Endothelial cell of umbilical vein (primary cell): ENCODE measurements at regions not wholly inside any gene's neighbourhood (a gene's known extent, or its start where the extent isn't known, plus 50 kb on each side); places are given as distances from the start of the nearest gene placed in this dataset.

Experiments
- BruUV-seq: library from RNA; stranded (reverse); fragments of 400-500 nt; replicated peaks from 2 replicates; lab custom pipeline; 2021; lab: Mats Ljungman, UMichigan
- CTCF ChIA-PET: fragments of 300-600, 350-600 bp; sonication (Branson Sonifier 250); formaldehyde crosslinking; loops from one replicate; lab custom pipeline; 2021; ENCODE audit warnings: antibody characterized with exemption, inconsistent platforms; lab: Charles Lee
- POLR2A ChIA-PET: fragments of 300-600, 350-600 bp; sonication (Branson Sonifier 250); formaldehyde crosslinking; loops from one replicate; lab custom pipeline; 2021; ENCODE audit warnings: antibody characterized with exemption, inconsistent platforms; lab: Charles Lee
- DNase-seq: peaks from one replicate; pipeline ENCODE4 v3.0.0-alpha.2; 2011; ENCODE audit warnings: low read depth, low spot score
- FAIRE-seq: peaks from 2 replicates; lab custom pipeline; 2011; peaks lifted over from hg19 to GRCh38; lab: Jason Lieb, UNC
- H2AFZ ChIP-seq: 2 replicates; pipeline ENCODE4 v1.6.0; 2012; ENCODE audit warnings: low read depth, low read length, control low read depth, inconsistent platforms
- H3K27ac ChIP-seq: 2 replicates; pipeline ENCODE4 v1.5.1; 2011; ENCODE audit warnings: low read depth, mild to moderate bottlenecking, control low read depth, low read length, moderate library complexity; ENCODE audit not compliant: insufficient read depth
- H3K27me3 ChIP-seq, 2 experiments: 2 replicates each; pipeline versions ENCODE4 v1.6.0 to v1.6.1; 2011; ENCODE audit warnings: low read length in 2 of 2, mixed read lengths in 1 of 2; ENCODE audit not compliant: control insufficient read depth in 2 of 2, insufficient read depth in 2 of 2
- H3K36me3 ChIP-seq, 2 experiments: 2 replicates in 1 of 2; 3 replicates in 1 of 2; pipeline ENCODE4 v1.5.1; 2011; ENCODE audit warnings: low read length in 2 of 2, mild to moderate bottlenecking in 1 of 2, moderate library complexity in 1 of 2; ENCODE audit not compliant: control insufficient read depth in 2 of 2, insufficient read depth in 2 of 2; ENCODE audit errors: extremely low read depth in 1 of 2
- H3K4me1 ChIP-seq: 3 replicates; pipeline ENCODE4 v1.5.1; 2011; ENCODE audit warnings: mild to moderate bottlenecking, low read length; ENCODE audit not compliant: control insufficient read depth, insufficient read depth; ENCODE audit errors: extremely low read depth
- H3K4me2 ChIP-seq: 2 replicates; pipeline ENCODE4 v1.6.1; 2011; ENCODE audit warnings: low read length, control low read depth, mixed read lengths; ENCODE audit not compliant: insufficient read depth
- H3K4me3 ChIP-seq, 3 experiments: fragments of 200-600 bp in 1 of 3; sonication (generic), shearing (Covaris generic) in 1 of 3; replicated peaks in 1 of 3; 2 replicates each; pipeline ENCODE4 v1.5.1; 2011 to 2016; ENCODE audit warnings: control low read depth in 3 of 3, low read length in 3 of 3, mild to moderate bottlenecking in 2 of 3, inconsistent platforms in 1 of 3, low read depth in 1 of 3, moderate library complexity in 1 of 3; ENCODE audit not compliant: insufficient read depth in 1 of 3
- H3K79me2 ChIP-seq: 2 replicates; pipeline ENCODE4 v1.6.0; 2012; ENCODE audit warnings: low read length, inconsistent platforms; ENCODE audit not compliant: control insufficient read depth, insufficient read depth
- H3K9ac ChIP-seq: replicated peaks from 2 replicates; pipeline ENCODE3; 2011; ENCODE audit warnings: low read length, control low read depth; ENCODE audit not compliant: insufficient read depth; ENCODE audit errors: extremely low read depth
- H3K9me1 ChIP-seq: replicated peaks from 3 replicates; pipeline ENCODE4 v1.6.0; 2011; ENCODE audit warnings: mild to moderate bottlenecking, low read length; ENCODE audit not compliant: control insufficient read depth, insufficient read depth; ENCODE audit errors: extremely low read depth
- H3K9me3 ChIP-seq: replicated peaks from 2 replicates; pipeline ENCODE4 v1.5.1; 2012; ENCODE audit warnings: low read length, inconsistent platforms; ENCODE audit not compliant: control insufficient read depth, insufficient read depth
- H4K20me1 ChIP-seq: replicated peaks from 2 replicates; pipeline ENCODE3; 2011; ENCODE audit warnings: mild to moderate bottlenecking, low read length; ENCODE audit not compliant: control insufficient read depth, insufficient read depth; ENCODE audit errors: extremely low read depth
- EZH2 ChIP-seq: IDR thresholded peaks from 2 replicates; pipeline ENCODE4 v1.6.1; 2012; ENCODE audit warnings: borderline replicate concordance, low read depth, mild to moderate bottlenecking, moderate library complexity, low read length, inconsistent platforms; ENCODE audit not compliant: severe bottlenecking
- FOS ChIP-seq: IDR thresholded peaks from 2 replicates; pipeline ENCODE4 v1.6.1; 2011; ENCODE audit warnings: mild to moderate bottlenecking, low read length, moderate library complexity, borderline replicate concordance; ENCODE audit not compliant: insufficient read depth
- GATA2 ChIP-seq: IDR thresholded peaks from 2 replicates; pipeline ENCODE4 v1.7.0; 2011; ENCODE audit warnings: low read depth, mild to moderate bottlenecking, moderate library complexity, mixed read lengths, low read length; ENCODE audit not compliant: insufficient read length, insufficient read depth
- JUN ChIP-seq: IDR thresholded peaks from 2 replicates; pipeline ENCODE4 v1.6.1; 2011; ENCODE audit warnings: borderline replicate concordance, low read depth; ENCODE audit not compliant: insufficient read length, insufficient read depth
- MYC ChIP-seq: IDR thresholded peaks from one replicate; pipeline ENCODE4 v1.6.1; 2011; ENCODE audit warnings: mild to moderate bottlenecking, low read depth, low read length
- POLR2A ChIP-seq: IDR thresholded peaks from 2 replicates; pipeline ENCODE4 v1.6.1; 2012; ENCODE audit warnings: low read depth, mild to moderate bottlenecking, control low read depth, low read length
- POLR2AphosphoS5 ChIP-seq: IDR thresholded peaks from 2 replicates; pipeline ENCODE4 v1.6.1; 2012; ENCODE audit warnings: low read depth, mild to moderate bottlenecking, control low read depth, low read length, moderate library complexity; ENCODE audit not compliant: insufficient read depth
- dilution Hi-C: fragments of 300-500 bp; cut with MboI; formaldehyde crosslinking; loops from one replicate; pipeline ENCODE4 v1.15.0; 2019; ENCODE audit warnings: low sequenced_read_pairs; ENCODE audit not compliant: extremely low pct_ligation_motif_present
- intact Hi-C: fragments of 100-400 bp; cut with micrococcal nuclease; formaldehyde crosslinking; loops from one replicate; pipeline ENCODE4 v1.10.0; 2022
- TF ChIP-seq, protein P1 (sequence below): IDR thresholded peaks from 2 replicates; pipeline ENCODE4 v1.6.1; 2011; ENCODE audit not compliant: insufficient read depth, insufficient read length
- TF ChIP-seq, protein P2 (sequence below), 2 donors: IDR thresholded peaks; 1 replicate in 1 of 2; 2 replicates in 1 of 2; pipeline ENCODE4 v1.5.1; 2011; ENCODE audit warnings: low read length in 2 of 2, mild to moderate bottlenecking in 2 of 2, moderate library complexity in 2 of 2, control low read depth in 1 of 2, inconsistent platforms in 1 of 2, low read depth in 1 of 2; ENCODE audit not compliant: insufficient read depth in 1 of 2; ENCODE audit errors: extremely low read depth in 1 of 2

DNA sequence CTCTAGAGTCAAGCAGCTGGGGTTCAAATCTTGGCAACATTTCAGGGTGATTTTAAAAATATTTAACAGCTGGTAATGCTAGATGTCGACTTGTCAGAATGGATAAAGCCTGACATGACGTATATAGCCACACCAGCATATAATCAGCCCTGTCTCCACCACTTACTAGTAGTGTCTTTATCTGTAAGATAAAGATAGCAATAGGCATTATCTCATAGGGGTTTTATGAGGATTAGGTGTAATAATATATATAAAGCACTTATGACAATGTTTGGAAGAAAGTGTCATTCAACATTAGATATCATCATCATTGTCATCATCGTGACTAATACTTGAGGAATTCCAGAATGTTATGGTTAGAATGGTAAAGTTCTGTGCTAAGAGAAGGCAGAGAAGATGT is 369.0 kb upstream of the CWC22 start:
- no peaks in the 10 kb centered on the region for H3K9me1 ChIP-seq
- no peak overlapping the region for H3K9ac ChIP-seq
- H3K4me3 ChIP-seq, result no peak overlapping the region
- no peaks in the 10 kb centered on the region for H3K27me3 ChIP-seq
- dilution Hi-C loops (no loop called here), intact Hi-C loops (no loop called here)
- TF ChIP-seq, protein P1, sequence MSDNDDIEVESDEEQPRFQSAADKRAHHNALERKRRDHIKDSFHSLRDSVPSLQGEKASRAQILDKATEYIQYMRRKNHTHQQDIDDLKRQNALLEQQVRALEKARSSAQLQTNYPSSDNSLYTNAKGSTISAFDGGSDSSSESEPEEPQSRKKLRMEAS, result no peak
- TF ChIP-seq JUN, result no peak
- TF ChIP-seq MYC, result no peak
- no peak for TF ChIP-seq POLR2A
- no peak for TF ChIP-seq POLR2AphosphoS5
- TF ChIP-seq EZH2, result no peak
- TF ChIP-seq, protein P2, sequence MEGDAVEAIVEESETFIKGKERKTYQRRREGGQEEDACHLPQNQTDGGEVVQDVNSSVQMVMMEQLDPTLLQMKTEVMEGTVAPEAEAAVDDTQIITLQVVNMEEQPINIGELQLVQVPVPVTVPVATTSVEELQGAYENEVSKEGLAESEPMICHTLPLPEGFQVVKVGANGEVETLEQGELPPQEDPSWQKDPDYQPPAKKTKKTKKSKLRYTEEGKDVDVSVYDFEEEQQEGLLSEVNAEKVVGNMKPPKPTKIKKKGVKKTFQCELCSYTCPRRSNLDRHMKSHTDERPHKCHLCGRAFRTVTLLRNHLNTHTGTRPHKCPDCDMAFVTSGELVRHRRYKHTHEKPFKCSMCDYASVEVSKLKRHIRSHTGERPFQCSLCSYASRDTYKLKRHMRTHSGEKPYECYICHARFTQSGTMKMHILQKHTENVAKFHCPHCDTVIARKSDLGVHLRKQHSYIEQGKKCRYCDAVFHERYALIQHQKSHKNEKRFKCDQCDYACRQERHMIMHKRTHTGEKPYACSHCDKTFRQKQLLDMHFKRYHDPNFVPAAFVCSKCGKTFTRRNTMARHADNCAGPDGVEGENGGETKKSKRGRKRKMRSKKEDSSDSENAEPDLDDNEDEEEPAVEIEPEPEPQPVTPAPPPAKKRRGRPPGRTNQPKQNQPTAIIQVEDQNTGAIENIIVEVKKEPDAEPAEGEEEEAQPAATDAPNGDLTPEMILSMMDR (IDR thresholded peaks at IDR 0.05; ENCODE audit: extremely low read depth in 1 of 2, insufficient read depth in 1 of 2, low read depth in 1 of 2, low read length in 2 of 2), result no peak
- no peak for TF ChIP-seq GATA2
- TF ChIP-seq FOS, result no peak
- H3K4me2 ChIP-seq, result no peak overlapping the region
- ChIA-PET POLR2A (no interaction called here), CTCF (interaction anchor here (1.0 kb wide), 1 partner anchor 9 kb away, joined by 3 read pairs; no protein-coding TSS in a partner anchor)
- H3K79me2 ChIP-seq, result no peaks in the 10 kb centered on the region
- no peaks in the 10 kb centered on the region for H3K36me3 ChIP-seq
- FAIRE-seq (no peak), DNase-seq (no peak)
- H3K4me1 ChIP-seq, result no peaks in the 10 kb centered on the region
- H2AFZ ChIP-seq, result no peak overlapping the region
- no peaks in the 10 kb centered on the region for H4K20me1 ChIP-seq
- BruUV-seq, result no TSS peak
- H3K9me3 ChIP-seq, result no peaks in the 10 kb centered on the region
- no peak overlapping the region for H3K27ac ChIP-seq
